ENCODE measurements at regions not wholly inside any gene's neighbourhood (a gene's known extent, or its start where the extent isn't known, plus 50 kb on each side); places are given as distances from the start of the nearest gene placed in this dataset.

- DNase-seq (ENCODE audit: low spot score), result no peak
Measured at GRCh38 chr4:8710946-8711345, 118.4 kb downstream of the CPZ start.

- DNase-seq (ENCODE audit: low spot score), result no peak
Measured at GRCh38 chr4:8710416-8710815, 117.9 kb downstream of the CPZ start.

GRCh38 chr4:8709729-8710360, 117.3 kb downstream of the CPZ start:
- no peak for DNase-seq (ENCODE audit: low spot score)

GRCh38 chr4:8709050-8709728, 116.6 kb downstream of the CPZ start:
- no peak for DNase-seq (ENCODE audit: low spot score)

- DNase-seq (ENCODE audit: low spot score), result no peak
Measured at GRCh38 chr4:8708401-8709021, 115.9 kb downstream of the CPZ start.

- DNase-seq (ENCODE audit: low spot score), result no peak
Measured at GRCh38 chr4:8707045-8707781, 114.6 kb downstream of the CPZ start.

- DNase-seq (ENCODE audit: low spot score), result no peak
Measured at GRCh38 chr4:8706216-8707044, 113.9 kb downstream of the CPZ start.

GRCh38 chr4:8705161-8706145, 112.9 kb downstream of the CPZ start:
- DNase-seq (ENCODE audit: low spot score), result no peak

- DNase-seq (ENCODE audit: low spot score), result no peak
Measured at GRCh38 chr4:8704632-8705031, 112.1 kb downstream of the CPZ start.

- no peak for DNase-seq (ENCODE audit: low spot score)
Measured at GRCh38 chr4:8703857-8704495, 111.4 kb downstream of the CPZ start.

- DNase-seq (ENCODE audit: low spot score), result no peak
Measured at GRCh38 chr4:8703401-8703696, 110.8 kb downstream of the CPZ start.

GRCh38 chr4:8702516-8703400, 110.2 kb downstream of the CPZ start:
- no peak for DNase-seq (ENCODE audit: low spot score)

- DNase-seq (ENCODE audit: low spot score), result no peak
Measured at GRCh38 chr4:8702020-8702495, 109.5 kb downstream of the CPZ start.

- DNase-seq (ENCODE audit: low spot score), result no peak
Measured at GRCh38 chr4:8701126-8702019, 108.8 kb downstream of the CPZ start.

GRCh38 chr4:8700531-8700930, 108.0 kb downstream of the CPZ start:
- no peak for DNase-seq (ENCODE audit: low spot score)

- no peak for DNase-seq (ENCODE audit: low spot score)
Measured at GRCh38 chr4:8699479-8700145, 107.0 kb downstream of the CPZ start.

GRCh38 chr4:8699063-8699385, 106.5 kb downstream of the CPZ start:
- DNase-seq (ENCODE audit: low spot score), result no peak
